NB4 (cell line): ENCODE measurements at regions not wholly inside any gene's neighbourhood (a gene's known extent, or its start where the extent isn't known, plus 50 kb on each side); places are given as distances from the start of the nearest gene placed in this dataset.

Experiments
- MYC ChIP-seq: IDR thresholded peaks from 2 replicates; pipeline ENCODE4 v1.6.1; 2011; ENCODE audit warnings: low read depth, low read length
- POLR2A ChIP-seq: IDR thresholded peaks from 2 replicates; pipeline ENCODE4 v1.6.1; 2011; ENCODE audit warnings: mild to moderate bottlenecking; ENCODE audit not compliant: insufficient read length; ENCODE audit errors: extremely low read depth
- TF ChIP-seq, protein P1 (sequence below): IDR thresholded peaks from one replicate; pipeline ENCODE4 v1.5.1; 2012; ENCODE audit warnings: low read depth, low read length
- TF ChIP-seq, protein P2 (sequence below): IDR thresholded peaks from 2 replicates; pipeline ENCODE4 v1.6.1; 2011; ENCODE audit warnings: low read depth, low read length

DNA sequence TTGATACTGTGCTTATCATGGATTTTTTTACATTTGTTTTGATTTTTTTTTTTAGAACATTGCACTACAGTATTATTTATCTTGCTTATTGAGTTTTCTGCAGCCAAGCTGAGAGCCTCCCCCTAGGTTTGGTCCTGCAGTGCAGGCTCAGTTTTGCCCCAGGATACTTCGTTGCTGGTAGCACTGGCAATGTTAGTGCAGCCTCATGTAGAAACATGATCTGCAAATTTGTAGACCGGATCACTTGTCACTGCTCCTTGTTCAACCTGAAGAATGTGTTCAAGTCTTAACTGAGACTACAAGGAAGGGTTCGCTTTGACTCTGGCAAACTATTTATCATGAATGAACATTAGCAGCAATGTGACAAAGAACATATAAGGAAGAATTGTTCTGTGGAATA, 377.2 kb upstream of the PDE3A start:
- TF ChIP-seq, protein P1, sequence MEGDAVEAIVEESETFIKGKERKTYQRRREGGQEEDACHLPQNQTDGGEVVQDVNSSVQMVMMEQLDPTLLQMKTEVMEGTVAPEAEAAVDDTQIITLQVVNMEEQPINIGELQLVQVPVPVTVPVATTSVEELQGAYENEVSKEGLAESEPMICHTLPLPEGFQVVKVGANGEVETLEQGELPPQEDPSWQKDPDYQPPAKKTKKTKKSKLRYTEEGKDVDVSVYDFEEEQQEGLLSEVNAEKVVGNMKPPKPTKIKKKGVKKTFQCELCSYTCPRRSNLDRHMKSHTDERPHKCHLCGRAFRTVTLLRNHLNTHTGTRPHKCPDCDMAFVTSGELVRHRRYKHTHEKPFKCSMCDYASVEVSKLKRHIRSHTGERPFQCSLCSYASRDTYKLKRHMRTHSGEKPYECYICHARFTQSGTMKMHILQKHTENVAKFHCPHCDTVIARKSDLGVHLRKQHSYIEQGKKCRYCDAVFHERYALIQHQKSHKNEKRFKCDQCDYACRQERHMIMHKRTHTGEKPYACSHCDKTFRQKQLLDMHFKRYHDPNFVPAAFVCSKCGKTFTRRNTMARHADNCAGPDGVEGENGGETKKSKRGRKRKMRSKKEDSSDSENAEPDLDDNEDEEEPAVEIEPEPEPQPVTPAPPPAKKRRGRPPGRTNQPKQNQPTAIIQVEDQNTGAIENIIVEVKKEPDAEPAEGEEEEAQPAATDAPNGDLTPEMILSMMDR: no peak
- TF ChIP-seq, protein P2, sequence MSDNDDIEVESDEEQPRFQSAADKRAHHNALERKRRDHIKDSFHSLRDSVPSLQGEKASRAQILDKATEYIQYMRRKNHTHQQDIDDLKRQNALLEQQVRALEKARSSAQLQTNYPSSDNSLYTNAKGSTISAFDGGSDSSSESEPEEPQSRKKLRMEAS: no peak
- no peak for TF ChIP-seq POLR2A
- TF ChIP-seq MYC: no peak
